Right renal cortex interstitium (tissue), 3 donors: ENCODE measurements at regions not wholly inside any gene's neighbourhood (a gene's known extent, or its start where the extent isn't known, plus 50 kb on each side); places are given as distances from the start of the nearest gene placed in this dataset.
"Not testable (repeated sequence)": the region's sequence is repeated elsewhere in the genome, so short reads cannot be mapped to it uniquely, and the experiment has no call there.

ENCODE experiments used
- DNase-seq, 3 donors: peaks; one replicate each; pipeline ENCODE4 v3.0.0-alpha.2; 2013; ENCODE audit warnings: low read depth in 3 of 3, low spot score in 2 of 3

GRCh38 chr18:78867131-78867530 lies 112.5 kb upstream of the SALL3 start:
- no peak for DNase-seq

- DNase-seq: no peak
Measured at GRCh38 chr18:78868330-78869316, 111.0 kb upstream of the SALL3 start.

- no peak for DNase-seq
Measured at GRCh38 chr18:78871618-78872017, 108.0 kb upstream of the SALL3 start.

- no peak for DNase-seq
Measured at GRCh38 chr18:78873926-78874500, 105.6 kb upstream of the SALL3 start.

GRCh38 chr18:78875016-78875777 lies 104.4 kb upstream of the SALL3 start:
- no peak for DNase-seq

- no peak for DNase-seq
Measured at GRCh38 chr18:78875778-78876650, 103.6 kb upstream of the SALL3 start.

- no peak for DNase-seq
Measured at GRCh38 chr18:78876868-78877267, 102.8 kb upstream of the SALL3 start.

GRCh38 chr18:78878335-78878734 lies 101.3 kb upstream of the SALL3 start:
- DNase-seq: no peak

GRCh38 chr18:78879072-78879883 lies 100.3 kb upstream of the SALL3 start:
- not testable (repeated sequence) for DNase-seq

- DNase-seq: no peak
Measured at GRCh38 chr18:78882585-78882984, 97.0 kb upstream of the SALL3 start.

GRCh38 chr18:78883501-78883900 lies 96.1 kb upstream of the SALL3 start:
- no peak for DNase-seq

GRCh38 chr18:78884502-78884901 lies 95.1 kb upstream of the SALL3 start:
- DNase-seq: no peak

- DNase-seq: no peak
Measured at GRCh38 chr18:78889250-78889649, 90.4 kb upstream of the SALL3 start.

- no peak for DNase-seq
Measured at GRCh38 chr18:78890388-78890787, 89.2 kb upstream of the SALL3 start.

GRCh38 chr18:78891185-78891762 lies 88.3 kb upstream of the SALL3 start:
- DNase-seq: no peak

- DNase-seq: no peak
Measured at GRCh38 chr18:78892177-78892576, 87.4 kb upstream of the SALL3 start.

GRCh38 chr18:78892721-78893120 lies 86.9 kb upstream of the SALL3 start:
- no peak for DNase-seq

- peak in 1 of 3 donors; percentile 18 for DNase-seq
Measured at GRCh38 chr18:78893281-78894032, 86.2 kb upstream of the SALL3 start.

GRCh38 chr18:78894033-78894305 lies 85.6 kb upstream of the SALL3 start:
- DNase-seq: no peak
